Stimulated activated CD8-positive, alpha-beta memory T cell treated with anti-CD3 and anti-CD28 coated beads, Interleukin-12 subunit alpha, Interleukin-12 subunit beta, amount 100 ng/mL, for 4 hours (primary cell): ENCODE measurements at regions not wholly inside any gene's neighbourhood (a gene's known extent, or its start where the extent isn't known, plus 50 kb on each side); places are given as distances from the start of the nearest gene placed in this dataset.

ENCODE experiments used
- DNase-seq: peaks from one replicate; pipeline ENCODE4 v3.0.0-alpha.2; 2020; ENCODE audit warnings: low read depth

GRCh38 chr6:166751051-166751595 lies 124.1 kb upstream of the RPS6KA2 start:
- DNase-seq: no peak

DNA sequence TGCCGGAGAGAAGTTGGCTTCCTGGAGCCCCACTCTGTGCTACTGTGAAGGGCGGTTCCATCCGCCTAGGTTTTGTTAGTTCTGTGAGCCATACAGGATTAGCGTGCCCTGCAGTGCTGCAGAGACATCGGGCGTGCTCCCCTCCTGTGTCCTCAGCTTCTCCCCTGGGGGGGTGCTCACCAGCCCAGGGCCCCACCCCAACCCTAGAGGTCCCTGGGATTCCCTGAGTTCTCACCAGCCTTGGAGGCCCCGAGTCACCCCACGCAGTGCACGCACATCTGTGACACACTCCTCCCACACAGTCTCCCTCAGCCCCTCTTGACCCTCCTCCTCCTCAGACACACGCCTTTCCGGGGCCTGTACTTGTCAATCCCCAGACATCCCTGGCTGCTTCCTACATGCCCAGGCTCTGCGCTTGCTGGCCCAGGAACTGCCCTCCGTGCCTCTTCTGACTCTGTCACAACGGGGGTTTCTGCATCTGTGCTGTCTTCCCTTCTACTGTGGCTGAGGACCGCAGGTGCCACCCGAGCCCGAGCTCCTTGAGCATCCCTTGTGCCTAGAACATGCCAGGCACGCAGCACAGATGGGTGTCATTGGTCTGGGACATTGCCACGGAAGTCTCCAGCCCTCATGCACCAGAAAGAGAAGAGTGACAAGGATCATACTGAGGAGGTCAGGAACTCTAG lies 123.2 kb upstream of the RPS6KA2 start:
- DNase-seq: no peak

- DNase-seq: no peak
Measured at GRCh38 chr6:166749666-166750065, 122.6 kb upstream of the RPS6KA2 start.

DNA sequence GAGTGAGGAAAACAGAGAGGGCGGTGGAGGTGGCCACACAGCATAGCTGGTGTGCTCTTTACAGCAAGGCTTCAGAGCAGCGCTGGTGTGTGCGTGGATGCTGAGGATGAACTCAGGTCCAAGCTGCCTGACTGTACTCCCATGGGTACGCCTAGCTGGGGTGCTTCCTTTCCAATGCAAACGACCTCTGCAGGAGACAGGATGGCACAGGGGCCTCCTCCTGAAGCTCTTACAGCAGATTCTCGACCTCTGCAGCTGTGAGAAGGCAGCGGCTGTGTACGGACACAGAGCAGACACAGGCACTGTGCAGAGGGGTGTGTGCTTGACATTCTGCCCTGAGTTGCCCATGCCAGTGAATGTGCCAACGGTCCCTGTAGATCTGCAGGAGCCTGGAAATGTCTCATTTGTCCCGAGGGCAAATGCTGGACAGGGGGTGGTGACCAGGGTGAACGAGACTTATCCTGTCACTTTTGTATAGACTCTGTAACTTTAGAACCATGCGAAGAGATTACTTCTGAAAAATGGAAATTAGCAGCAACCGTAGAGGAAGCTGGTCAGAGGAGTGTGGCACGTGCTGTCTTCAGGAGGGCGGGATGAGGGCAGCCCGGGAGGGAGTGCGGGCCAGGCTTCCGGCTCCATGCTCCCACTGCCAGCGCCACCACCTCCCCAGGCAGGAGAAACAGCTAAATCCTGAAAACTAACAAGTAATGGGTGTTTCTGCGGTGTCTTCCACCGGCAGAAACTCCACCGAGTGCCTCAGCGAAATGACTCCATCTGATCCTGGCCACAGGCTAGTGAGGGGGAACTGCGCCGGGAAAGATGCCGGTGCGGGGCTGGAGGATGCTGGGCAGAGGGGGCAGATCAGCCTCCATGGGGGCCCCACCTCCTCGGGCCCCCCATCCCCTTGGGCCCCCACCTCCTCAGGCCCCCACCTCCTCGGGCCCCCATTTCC lies 120.9 kb upstream of the RPS6KA2 start:
- no peak for DNase-seq

- no peak for DNase-seq
Measured at GRCh38 chr6:166745801-166746668, 119.0 kb upstream of the RPS6KA2 start.

GRCh38 chr6:166744223-166745134 lies 117.4 kb upstream of the RPS6KA2 start:
- DNase-seq: no peak

DNA sequence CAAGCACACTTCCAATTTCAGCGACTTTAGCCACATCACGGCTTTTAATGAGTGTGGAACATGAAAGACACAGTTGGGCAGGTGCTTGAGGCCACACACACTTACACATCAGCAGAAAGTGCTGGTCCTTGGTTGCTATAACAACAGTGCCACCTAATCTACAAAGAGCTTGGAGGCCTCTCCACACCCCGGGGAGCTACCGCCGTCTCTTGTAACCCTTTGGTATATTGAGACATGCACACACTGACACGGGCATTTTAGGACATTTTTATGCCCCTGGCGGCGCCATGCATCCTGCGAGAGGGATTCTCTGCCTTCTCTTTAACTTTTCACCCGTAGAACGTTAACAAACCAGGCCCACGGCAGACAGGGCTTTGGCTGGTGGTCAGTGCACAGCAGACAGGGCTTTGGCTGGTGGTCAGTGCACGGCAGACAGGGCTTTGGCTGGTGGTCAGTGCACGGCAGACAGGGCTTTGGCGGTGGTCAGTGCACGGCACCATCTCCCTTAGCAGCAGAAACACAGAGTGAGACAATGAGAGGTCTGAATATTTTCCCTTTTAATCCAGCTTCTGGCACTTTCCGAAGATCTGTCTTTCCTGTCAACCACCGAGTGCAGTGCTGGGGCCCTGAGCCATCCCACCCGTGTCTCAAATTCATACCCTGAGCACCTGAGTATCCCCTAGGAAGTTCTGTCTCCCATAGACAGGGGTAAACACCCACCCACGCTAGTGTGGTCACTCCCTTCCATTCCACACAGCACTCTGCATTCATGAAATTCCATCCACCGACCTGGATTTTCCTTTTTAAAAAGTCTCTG lies 116.6 kb upstream of the RPS6KA2 start:
- no peak for DNase-seq

GRCh38 chr6:166742981-166743380 lies 115.9 kb upstream of the RPS6KA2 start:
- DNase-seq: no peak

DNA sequence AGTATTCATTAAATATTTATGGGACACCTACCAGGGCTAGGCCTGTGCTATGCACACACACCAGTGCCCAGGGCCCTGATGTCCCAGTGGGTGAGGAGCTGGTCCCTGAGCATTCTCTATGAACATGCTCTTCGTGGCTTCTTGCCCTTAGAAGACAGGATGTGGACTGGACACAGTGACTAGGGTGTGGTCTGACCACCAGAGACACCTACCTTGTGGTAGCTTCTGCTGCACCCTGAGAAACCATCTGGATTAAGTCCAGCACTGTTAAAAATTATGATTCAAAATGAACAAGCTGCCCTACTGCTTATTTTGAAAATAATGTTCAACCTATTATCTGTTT lies 112.9 kb upstream of the RPS6KA2 start:
- DNase-seq: no peak

DNA sequence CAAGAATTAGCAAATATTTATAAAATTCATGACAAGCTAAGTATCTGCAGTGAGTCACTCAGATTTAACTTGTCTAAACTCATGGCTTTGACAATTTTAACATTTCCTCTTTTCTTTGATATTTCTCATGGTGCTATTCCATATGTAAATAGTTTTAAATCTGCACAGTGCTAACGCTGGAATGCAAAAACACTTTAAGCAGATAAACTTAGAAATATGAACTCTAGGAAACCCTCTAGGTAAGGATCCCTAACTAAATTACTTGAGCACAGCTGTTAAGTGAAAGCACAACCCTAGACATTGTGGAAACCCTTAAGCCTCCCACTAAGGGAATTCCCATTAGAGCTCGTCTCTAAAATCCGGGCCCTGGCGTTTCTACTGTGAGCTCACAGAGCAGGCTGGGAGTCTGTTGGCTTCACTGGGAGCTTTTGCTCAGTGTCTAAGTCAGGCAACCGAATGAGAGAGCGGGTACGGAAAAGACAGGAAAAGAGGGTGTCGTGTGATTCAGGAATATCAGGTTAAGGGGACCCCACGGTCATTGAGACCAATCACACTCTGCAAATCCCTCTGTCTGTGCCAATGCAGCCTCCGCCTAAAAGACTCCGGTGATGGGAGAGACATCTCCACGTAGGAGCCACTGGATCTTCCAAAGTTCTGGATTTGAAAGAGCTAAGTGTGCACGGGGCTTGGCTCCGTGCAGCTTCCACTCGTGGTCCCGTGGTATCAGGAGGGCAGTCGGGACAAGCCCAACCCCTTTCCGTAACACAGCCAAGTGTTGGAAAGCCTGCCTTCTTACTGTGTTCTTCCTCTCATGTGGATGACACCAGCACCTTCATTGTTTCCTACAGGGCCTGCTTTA lies 112.3 kb upstream of the RPS6KA2 start:
- DNase-seq: no peak

DNA sequence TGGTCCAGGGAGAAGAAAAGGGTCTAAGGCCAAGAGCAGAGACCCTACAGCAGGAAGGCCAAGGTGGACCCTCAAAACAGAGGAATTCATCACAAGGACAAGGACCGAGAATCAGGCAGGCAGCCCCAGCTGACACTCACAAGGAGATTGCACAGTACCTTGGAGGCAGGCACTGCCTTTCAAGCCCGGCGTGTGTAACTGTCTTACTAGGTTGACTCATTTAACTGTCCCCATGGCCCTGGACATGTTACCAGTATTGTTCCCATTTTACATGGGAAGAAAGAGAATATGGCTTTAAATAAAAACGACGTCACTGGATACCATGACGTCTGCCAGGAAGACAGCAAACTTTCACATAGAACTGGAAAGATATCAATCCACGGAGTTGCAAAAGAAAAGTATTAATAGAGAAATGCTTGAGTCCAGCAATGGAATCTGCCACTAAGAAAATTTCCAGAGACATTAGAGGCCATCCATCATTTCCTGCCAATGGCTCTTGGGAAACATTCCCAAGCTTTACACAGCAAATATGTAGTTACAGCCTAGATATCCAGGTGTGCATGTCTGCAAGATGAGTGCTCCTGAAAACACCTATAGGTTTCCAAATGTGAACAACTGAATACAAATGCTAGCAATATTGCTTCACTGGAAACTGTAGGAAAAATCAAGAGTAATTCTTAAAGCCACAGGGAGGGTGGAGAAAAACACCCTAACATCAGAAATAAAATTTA lies 111.5 kb upstream of the RPS6KA2 start:
- DNase-seq: no peak

DNA sequence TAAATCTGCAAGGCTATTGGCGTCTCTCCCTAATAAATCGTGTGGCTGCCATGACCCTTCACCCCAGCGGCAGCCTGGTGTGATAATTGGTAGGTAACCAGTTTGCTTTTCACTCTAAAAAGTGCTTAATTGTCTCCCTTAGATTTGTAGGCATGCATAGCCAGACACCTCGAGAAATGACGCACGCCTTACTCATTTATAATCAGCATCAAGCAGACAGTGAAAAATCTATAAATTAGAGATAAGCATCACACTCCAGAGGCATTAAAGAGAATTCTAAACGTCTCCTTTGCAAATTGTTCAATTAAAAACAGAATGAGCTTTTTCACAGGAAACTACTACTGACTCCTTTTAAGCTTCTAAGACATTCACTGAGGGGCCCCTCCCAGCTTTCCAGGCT lies 110.2 kb upstream of the RPS6KA2 start:
- DNase-seq: no peak

DNA sequence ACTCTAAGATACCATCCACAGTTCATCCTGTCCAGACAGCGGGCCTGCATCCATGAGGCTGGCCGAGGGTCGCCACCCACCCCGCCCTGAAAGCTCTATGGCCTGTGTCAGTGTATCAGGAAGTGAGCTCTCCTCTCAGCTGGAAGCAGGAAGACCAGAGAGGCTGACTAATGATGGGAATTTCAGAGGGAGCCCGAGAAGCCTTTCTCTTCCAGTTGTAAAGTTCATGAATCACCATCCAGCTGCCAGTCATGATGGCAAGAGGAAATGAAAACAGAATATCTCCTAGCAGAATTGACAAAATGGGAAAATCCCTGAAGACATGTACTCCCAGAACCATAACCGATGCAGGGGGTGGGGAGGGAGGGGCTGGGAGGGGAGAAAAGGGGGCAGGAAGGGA lies 109.6 kb upstream of the RPS6KA2 start:
- no peak for DNase-seq

GRCh38 chr6:166733900-166734299 lies 106.8 kb upstream of the RPS6KA2 start:
- no peak for DNase-seq

GRCh38 chr6:166729658-166730057 lies 102.6 kb upstream of the RPS6KA2 start:
- no peak for DNase-seq

DNA sequence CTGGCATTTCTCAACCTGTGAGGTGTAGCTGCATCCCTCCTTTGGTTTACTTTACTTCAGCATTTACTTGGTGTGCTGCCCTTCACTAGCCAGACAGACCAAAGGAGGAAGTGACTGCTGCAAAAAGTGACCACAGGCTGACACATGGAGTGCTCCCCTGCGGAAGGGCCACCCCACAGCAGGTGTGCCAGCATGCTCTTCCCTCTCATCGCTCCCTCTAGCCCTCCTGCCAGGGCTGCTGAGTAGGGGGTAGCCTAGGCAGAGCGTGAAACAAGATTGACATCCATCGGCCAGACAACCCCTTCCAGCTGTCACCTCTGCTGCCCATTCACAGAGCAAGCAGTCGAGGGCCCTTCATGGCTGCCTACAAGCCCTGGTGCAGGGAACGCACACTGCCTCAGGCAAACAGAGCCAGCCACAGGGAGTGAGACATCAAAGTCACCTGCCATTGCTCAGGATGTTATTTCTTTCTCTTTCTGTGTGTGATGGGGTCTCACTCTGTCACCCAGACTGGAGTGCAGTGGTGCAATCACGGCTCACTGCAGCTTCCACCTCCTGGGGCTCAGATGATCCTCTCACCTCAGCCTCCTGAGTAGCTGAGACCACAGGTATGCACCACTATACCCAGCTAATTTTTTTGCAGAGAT lies 102.0 kb upstream of the RPS6KA2 start:
- DNase-seq: no peak

- DNase-seq: no peak
Measured at GRCh38 chr6:166726201-166726600, 99.2 kb upstream of the RPS6KA2 start.

DNA sequence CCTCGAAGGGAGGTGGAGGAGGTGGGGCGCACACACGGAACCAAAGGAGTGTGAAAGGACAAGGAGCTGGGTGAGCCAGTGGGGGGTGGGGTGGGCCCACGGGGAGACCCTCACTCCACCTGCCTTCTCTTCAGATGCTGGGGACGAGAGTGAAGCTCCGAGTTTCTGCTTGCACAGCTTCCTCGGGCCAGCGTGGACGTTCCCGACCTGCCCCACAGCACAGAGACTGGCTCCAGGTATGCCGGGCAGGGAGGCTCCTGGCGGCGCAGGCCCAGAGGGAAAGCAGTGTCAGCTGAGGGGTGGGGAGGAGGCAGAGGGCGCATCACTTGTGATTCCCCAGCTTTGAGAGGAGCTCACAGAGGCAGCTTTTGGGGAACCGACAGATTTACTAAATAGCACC lies 98.5 kb upstream of the RPS6KA2 start:
- no peak for DNase-seq
